CD14-positive monocyte (primary cell): ENCODE measurements at regions not wholly inside any gene's neighbourhood (a gene's known extent, or its start where the extent isn't known, plus 50 kb on each side); places are given as distances from the start of the nearest gene placed in this dataset.

Experiments used
- DNase-seq, 3 donors: peaks; one replicate each; pipeline ENCODE4 v3.0.0-alpha.2; 2011 to 2022
- H2AFZ ChIP-seq: 2 replicates; pipeline ENCODE4 v1.6.0; 2012; ENCODE audit warnings: mild to moderate bottlenecking, low read depth, low read length, inconsistent platforms; ENCODE audit not compliant: insufficient read depth, poor library complexity, severe bottlenecking
- H3K27ac ChIP-seq, 2 donors: 1 replicate in 1 of 2; 2 replicates in 1 of 2; pipeline ENCODE4 v1.5.1; 2012 to 2013; ENCODE audit warnings: low read length in 2 of 2, control low read depth in 1 of 2, inconsistent platforms in 1 of 2, low read depth in 1 of 2, mild to moderate bottlenecking in 1 of 2
- H3K27me3 ChIP-seq, 2 donors: one replicate each; pipeline versions ENCODE4 v1.6.0 to v1.6.1; 2011 to 2013; ENCODE audit warnings: low read length in 2 of 2; ENCODE audit not compliant: control insufficient read depth in 2 of 2, insufficient read depth in 2 of 2
- H3K36me3 ChIP-seq, 2 donors: replicated peaks in 1 of 2; 1 replicate in 1 of 2; 2 replicates in 1 of 2; pipeline versions ENCODE4 v1.5.1 to v1.6.1; 2012 to 2013; ENCODE audit warnings: low read length in 2 of 2, control low read depth in 1 of 2, inconsistent platforms in 1 of 2, mild to moderate bottlenecking in 1 of 2; ENCODE audit not compliant: insufficient read depth in 2 of 2, control insufficient read depth in 1 of 2
- H3K4me1 ChIP-seq, 2 donors: 1 replicate in 1 of 2; 2 replicates in 1 of 2; pipeline versions ENCODE4 v1.5.1 to v1.6.1; 2012 to 2013; ENCODE audit warnings: low read length in 2 of 2, control low read depth in 1 of 2, inconsistent platforms in 1 of 2, mild to moderate bottlenecking in 1 of 2, moderate library complexity in 1 of 2; ENCODE audit not compliant: insufficient read depth in 2 of 2, control insufficient read depth in 1 of 2
- H3K4me2 ChIP-seq: replicated peaks from 2 replicates; pipeline ENCODE3; 2012; ENCODE audit warnings: low read length, moderate library complexity, mild to moderate bottlenecking; ENCODE audit not compliant: poor library complexity, severe bottlenecking; ENCODE audit errors: extremely low read depth
- H3K4me3 ChIP-seq, 3 experiments: fragments of 200-600 bp in 1 of 3; sonication (generic) in 1 of 3; replicated peaks in 1 of 3; 1 replicate in 2 of 3; 2 replicates in 1 of 3; pipeline ENCODE4 v1.5.1; 2011 to 2013; ENCODE audit warnings: low read length in 3 of 3, mild to moderate bottlenecking in 3 of 3, control low read depth in 2 of 3, low read depth in 2 of 3, inconsistent platforms in 1 of 3, moderate library complexity in 1 of 3
- H3K79me2 ChIP-seq: 2 replicates; pipeline ENCODE4 v1.6.0; 2012; ENCODE audit warnings: mild to moderate bottlenecking, control low read depth, inconsistent platforms, low read length, moderate library complexity; ENCODE audit not compliant: insufficient read depth
- H3K9ac ChIP-seq: 2 replicates; pipeline ENCODE4 v1.6.0; 2017; ENCODE audit warnings: low read length, mild to moderate bottlenecking; ENCODE audit not compliant: insufficient read depth, poor library complexity, severe bottlenecking
- H3K9me3 ChIP-seq, 2 donors: replicated peaks in 1 of 2; 1 replicate in 1 of 2; 2 replicates in 1 of 2; pipeline versions ENCODE4 v1.5.1 to v1.6.1; 2012 to 2013; ENCODE audit warnings: low read length in 2 of 2, control low read depth in 1 of 2; ENCODE audit not compliant: control insufficient read depth in 1 of 2, insufficient read depth in 1 of 2
- H4K20me1 ChIP-seq: 2 replicates; pipeline ENCODE4 v1.6.0; 2012; ENCODE audit warnings: mild to moderate bottlenecking, low read length, control low read depth, moderate library complexity; ENCODE audit not compliant: insufficient read depth
- H3K27ac Mint-ChIP-seq, 7 donors: one replicate each; pipeline ENCODE4 v1.8.0; 2020; ENCODE audit warnings: mild to moderate bottlenecking in 7 of 7, mixed read lengths in 7 of 7, moderate library complexity in 6 of 7, inconsistent platforms in 2 of 7
- H3K27me3 Mint-ChIP-seq, 3 donors: one replicate each; pipeline ENCODE4 v1.8.0; 2021 to 2022; ENCODE audit warnings: low read depth in 3 of 3, mild to moderate bottlenecking in 3 of 3, mixed read lengths in 3 of 3, moderate library complexity in 3 of 3, inconsistent platforms in 1 of 3
- H3K36me3 Mint-ChIP-seq, 2 donors: one replicate each; pipeline ENCODE4 v1.8.0; 2020; ENCODE audit warnings: mixed read lengths in 2 of 2, inconsistent platforms in 1 of 2, mild to moderate bottlenecking in 1 of 2
- H3K4me1 Mint-ChIP-seq: one replicate; pipeline ENCODE4 v1.8.0; 2020; ENCODE audit warnings: mild to moderate bottlenecking, mixed read lengths
- H3K4me3 Mint-ChIP-seq, 2 donors: one replicate each; pipeline ENCODE4 v1.8.0; 2020; ENCODE audit warnings: mild to moderate bottlenecking in 2 of 2, mixed read lengths in 2 of 2, moderate library complexity in 1 of 2
- H3K9me3 Mint-ChIP-seq, 7 donors: one replicate each; pipeline ENCODE4 v1.8.0; 2020 to 2022; ENCODE audit warnings: mixed read lengths in 7 of 7, mild to moderate bottlenecking in 6 of 7, moderate library complexity in 6 of 7, inconsistent platforms in 2 of 7
- CTCF ChIP-seq: fragments of 200-600 bp; IDR thresholded peaks from one replicate; pipeline ENCODE4 v1.8.0; 2022; ENCODE audit warnings: antibody characterized with exemption, mild to moderate bottlenecking
- WGBS: methylation state at CpG from one replicate; pipeline ENCODE4 v1.1.5; 2013; ENCODE audit warnings: missing lambda C conversion rate; ENCODE audit not compliant: insufficient coverage; 5-methylcytosine and 5-hydroxymethylcytosine counted together
- intact Hi-C, 2 donors: fragments of 100-400 bp; cut with micrococcal nuclease; formaldehyde crosslinking; loops; one replicate each; pipeline versions ENCODE4 v1.15.0 to v1.15.1; 2023

GRCh38 chr2:120415060-120415459, 69.1 kb downstream of the INHBB start:
- DNase-seq = no peak
- intact Hi-C loops = no loop called here
- H3K27me3 ChIP-seq = no peaks in the 10 kb centered on the region
- H3K27ac Mint-ChIP-seq = no peak overlapping the region
- H3K4me3 Mint-ChIP-seq = no peak overlapping the region
- H4K20me1 ChIP-seq = no peaks in the 10 kb centered on the region
- WGBS = no CpG with 5 or more reads among the region's 1 CpG
- peaks cover 6 to 9% (median 6%) of the 10 kb centered on the region in 3 donors for H3K27me3 Mint-ChIP-seq
- H3K36me3 Mint-ChIP-seq = no peaks in the 10 kb centered on the region
- H3K36me3 ChIP-seq = no peaks in the 10 kb centered on the region
- no peaks in the 10 kb centered on the region for H3K79me2 ChIP-seq
- peaks cover 0 to 1% of the 10 kb centered on the region in 2 donors for H3K9me3 ChIP-seq
- TF ChIP-seq CTCF = no peak
- no peak overlapping the region for H3K4me2 ChIP-seq
- no peak overlapping the region for H3K27ac ChIP-seq
- no peaks in the 10 kb centered on the region for H3K4me1 Mint-ChIP-seq
- no peaks in the 10 kb centered on the region for H3K4me1 ChIP-seq
- H2AFZ ChIP-seq = no peak overlapping the region
- no peak overlapping the region for H3K4me3 ChIP-seq
- H3K9me3 Mint-ChIP-seq = peaks cover 0 to 6% (median 2%) of the 10 kb centered on the region in 7 donors
- no peak overlapping the region for H3K9ac ChIP-seq

GRCh38 chr2:120415728-120416509, 70.0 kb downstream of the INHBB start:
- no peak overlapping the region for H2AFZ ChIP-seq
- intact Hi-C loops = no loop called here
- DNase-seq = no peak

More at GRCh38 chr2:120415728-120416509, 70.0 kb downstream of the INHBB start:
- H3K27ac ChIP-seq = no peak overlapping the region
- no peak overlapping the region for H3K4me3 Mint-ChIP-seq
- H3K4me1 ChIP-seq = no peaks in the 10 kb centered on the region
- H3K36me3 ChIP-seq = no peaks in the 10 kb centered on the region
- no peak overlapping the region for H3K4me3 ChIP-seq
- H3K9me3 Mint-ChIP-seq = peaks cover 0 to 2% (median 0%) of the 10 kb centered on the region in 7 donors
- H3K9ac ChIP-seq = no peak overlapping the region
- no peaks in the 10 kb centered on the region for H3K9me3 ChIP-seq
- no peak overlapping the region for H3K4me2 ChIP-seq
- H3K27ac Mint-ChIP-seq = no peak overlapping the region
- H3K4me1 Mint-ChIP-seq = no peaks in the 10 kb centered on the region
- H3K27me3 Mint-ChIP-seq = peaks cover 4 to 11% (median 6%) of the 10 kb centered on the region in 3 donors
- no peaks in the 10 kb centered on the region for H3K27me3 ChIP-seq
- H4K20me1 ChIP-seq = no peaks in the 10 kb centered on the region
- no peak for TF ChIP-seq CTCF
- 96% methylated on average over 9 of the region's 13 CpGs for WGBS
- H3K36me3 Mint-ChIP-seq = no peaks in the 10 kb centered on the region
- no peaks in the 10 kb centered on the region for H3K79me2 ChIP-seq
